ENCODE measurements at regions not wholly inside any gene's neighbourhood (a gene's known extent, or its start where the extent isn't known, plus 50 kb on each side); places are given as distances from the start of the nearest gene placed in this dataset.

DNA sequence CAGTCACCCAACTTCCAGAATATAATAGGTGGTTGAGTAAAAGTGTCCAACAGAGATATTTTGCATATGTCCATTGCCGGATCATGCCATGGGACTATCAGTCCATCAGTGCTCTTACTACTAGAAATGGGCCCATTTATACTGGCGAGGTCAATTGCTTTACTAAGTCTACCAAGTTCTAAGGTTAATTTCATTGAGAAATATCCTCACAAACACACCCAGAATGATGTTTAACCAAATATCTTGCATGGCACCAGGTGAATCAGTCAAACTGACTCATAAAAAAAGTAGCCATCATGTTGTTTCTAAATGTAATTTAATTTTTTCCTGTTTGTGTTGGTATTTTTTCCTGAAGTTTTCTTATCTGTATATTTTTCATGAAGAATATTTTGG is 1217.0 kb downstream of the RAPGEF2 start:
- TF ChIP-seq, protein P1, sequence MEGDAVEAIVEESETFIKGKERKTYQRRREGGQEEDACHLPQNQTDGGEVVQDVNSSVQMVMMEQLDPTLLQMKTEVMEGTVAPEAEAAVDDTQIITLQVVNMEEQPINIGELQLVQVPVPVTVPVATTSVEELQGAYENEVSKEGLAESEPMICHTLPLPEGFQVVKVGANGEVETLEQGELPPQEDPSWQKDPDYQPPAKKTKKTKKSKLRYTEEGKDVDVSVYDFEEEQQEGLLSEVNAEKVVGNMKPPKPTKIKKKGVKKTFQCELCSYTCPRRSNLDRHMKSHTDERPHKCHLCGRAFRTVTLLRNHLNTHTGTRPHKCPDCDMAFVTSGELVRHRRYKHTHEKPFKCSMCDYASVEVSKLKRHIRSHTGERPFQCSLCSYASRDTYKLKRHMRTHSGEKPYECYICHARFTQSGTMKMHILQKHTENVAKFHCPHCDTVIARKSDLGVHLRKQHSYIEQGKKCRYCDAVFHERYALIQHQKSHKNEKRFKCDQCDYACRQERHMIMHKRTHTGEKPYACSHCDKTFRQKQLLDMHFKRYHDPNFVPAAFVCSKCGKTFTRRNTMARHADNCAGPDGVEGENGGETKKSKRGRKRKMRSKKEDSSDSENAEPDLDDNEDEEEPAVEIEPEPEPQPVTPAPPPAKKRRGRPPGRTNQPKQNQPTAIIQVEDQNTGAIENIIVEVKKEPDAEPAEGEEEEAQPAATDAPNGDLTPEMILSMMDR (IDR thresholded peaks at IDR 0.05; ENCODE audit: low read depth, low read length) = no peak
- no peak for TF ChIP-seq EZH2phosphoT487 (IDR thresholded peaks at IDR 0.05; ENCODE audit: low read depth)

Data from OCI-LY3 (cell line).